ENCODE measurements at regions not wholly inside any gene's neighbourhood (a gene's known extent, or its start where the extent isn't known, plus 50 kb on each side); places are given as distances from the start of the nearest gene placed in this dataset.
"Not testable (repeated sequence)": the region's sequence is repeated elsewhere in the genome, so short reads cannot be mapped to it uniquely, and the experiment has no call there.

- H3K36me3 ChIP-seq (ENCODE audit: insufficient read depth, low read length), result no peaks in the 10 kb centered on the region
- no peaks in the 10 kb centered on the region for H3K4me1 Mint-ChIP-seq
- no peak overlapping the region for H3K27ac ChIP-seq (ENCODE audit: low read depth, low read length)
- intact Hi-C loops (cut with micrococcal nuclease), result no loop called here
- H3K9me3 ChIP-seq (ENCODE audit: control insufficient read depth in 1 of 2, low read length in 2 of 2), result no peaks in the 10 kb centered on the region
- POLR2A ChIA-PET (ENCODE audit: partially characterized antibody), result no interaction called here
- no peak overlapping the region for H3K27ac Mint-ChIP-seq
- H3K4me1 ChIP-seq (ENCODE audit: insufficient read depth, low read length), result no peaks in the 10 kb centered on the region
- DNase-seq, result no peak
- CTCF ChIA-PET (ENCODE audit: partially characterized antibody), result no interaction called here
- no peak overlapping the region for H3K4me3 ChIP-seq (ENCODE audit: low read length in 2 of 2)
- no peaks in the 10 kb centered on the region for H3K27me3 ChIP-seq (ENCODE audit: insufficient read depth, low read length)
- no peaks in the 10 kb centered on the region for H3K27me3 Mint-ChIP-seq
- no peaks in the 10 kb centered on the region for H3K36me3 Mint-ChIP-seq
- H3K9me3 Mint-ChIP-seq, result peaks cover 0 to 4% (median 1%) of the 10 kb centered on the region in 8 donors
- H3K4me3 Mint-ChIP-seq, result no peak overlapping the region
These were observed 581.7 kb downstream of the KCNJ2 start for GRCh38 chr17:70750983-70751382.

- H3K9me3 ChIP-seq (ENCODE audit: control insufficient read depth in 1 of 2, low read length in 2 of 2); H3K4me1 ChIP-seq (ENCODE audit: insufficient read depth, low read length); H3K4me3 ChIP-seq (ENCODE audit: low read length in 2 of 2); H3K36me3 ChIP-seq (ENCODE audit: insufficient read depth, low read length); POLR2A ChIA-PET (ENCODE audit: partially characterized antibody); H3K27me3 Mint-ChIP-seq; H3K27ac ChIP-seq (ENCODE audit: low read depth, low read length); H3K27me3 ChIP-seq (ENCODE audit: insufficient read depth, low read length); H3K36me3 Mint-ChIP-seq; H3K4me3 Mint-ChIP-seq; H3K9me3 Mint-ChIP-seq; DNase-seq; intact Hi-C loops (cut with micrococcal nuclease); H3K27ac Mint-ChIP-seq; H3K4me1 Mint-ChIP-seq; CTCF ChIA-PET (ENCODE audit: partially characterized antibody): not testable (repeated sequence)
These were observed 583.1 kb downstream of the KCNJ2 start for GRCh38 chr17:70752461-70752860.

GRCh38 chr17:70752966-70753467 is 583.7 kb downstream of the KCNJ2 start:
- Mint-ChIP-seq H3K27me3 (no peaks in the 10 kb centered on the region), H3K4me3 (no peak overlapping the region), H3K36me3 (no peaks in the 10 kb centered on the region), H3K4me1 (no peaks in the 10 kb centered on the region), H3K9me3 (peaks cover 0 to 6% (median 0%) of the 10 kb centered on the region in 8 donors), H3K27ac (no peak overlapping the region)
- Histone ChIP-seq H3K36me3 (ENCODE audit: insufficient read depth, low read length) (no peaks in the 10 kb centered on the region), H3K27me3 (ENCODE audit: insufficient read depth, low read length) (no peaks in the 10 kb centered on the region), H3K4me3 (ENCODE audit: low read length in 2 of 2) (no peak overlapping the region), H3K9me3 (ENCODE audit: control insufficient read depth in 1 of 2, low read length in 2 of 2) (no peaks in the 10 kb centered on the region), H3K4me1 (ENCODE audit: insufficient read depth, low read length) (no peaks in the 10 kb centered on the region), H3K27ac (ENCODE audit: low read depth, low read length) (no peak overlapping the region)
- DNase-seq, result no peak
- ChIA-PET POLR2A (ENCODE audit: partially characterized antibody) (no interaction called here), CTCF (ENCODE audit: partially characterized antibody) (no interaction called here)
- intact Hi-C loops (cut with micrococcal nuclease), result no loop called here

- no peaks in the 10 kb centered on the region for H3K9me3 ChIP-seq (ENCODE audit: control insufficient read depth in 1 of 2, low read length in 2 of 2)
- Mint-ChIP-seq H3K4me3 (no peak overlapping the region), H3K36me3 (no peaks in the 10 kb centered on the region), H3K4me1 (no peaks in the 10 kb centered on the region), H3K9me3 (peaks cover 0 to 2% (median 0%) of the 10 kb centered on the region in 8 donors), H3K27ac (no peak overlapping the region), H3K27me3 (no peaks in the 10 kb centered on the region)
- no peaks in the 10 kb centered on the region for H3K36me3 ChIP-seq (ENCODE audit: insufficient read depth, low read length)
- POLR2A ChIA-PET (ENCODE audit: partially characterized antibody), result no interaction called here
- H3K4me1 ChIP-seq (ENCODE audit: insufficient read depth, low read length), result no peaks in the 10 kb centered on the region
- DNase-seq, result no peak
- intact Hi-C loops (cut with micrococcal nuclease), result no loop called here
- CTCF ChIA-PET (ENCODE audit: partially characterized antibody), result no interaction called here
- H3K27ac ChIP-seq (ENCODE audit: low read depth, low read length), result no peak overlapping the region
- H3K4me3 ChIP-seq (ENCODE audit: low read length in 2 of 2), result no peak overlapping the region
- no peaks in the 10 kb centered on the region for H3K27me3 ChIP-seq (ENCODE audit: insufficient read depth, low read length)
These were observed 593.7 kb downstream of the KCNJ2 start for GRCh38 chr17:70763018-70763417.

GRCh38 chr17:70767102-70767701 is 597.9 kb downstream of the KCNJ2 start:
- no peaks in the 10 kb centered on the region for H3K9me3 ChIP-seq (ENCODE audit: control insufficient read depth in 1 of 2, low read length in 2 of 2)
- no peak for DNase-seq
- ChIA-PET POLR2A (ENCODE audit: partially characterized antibody) (no interaction called here), CTCF (ENCODE audit: partially characterized antibody) (interaction anchor here (1.0 kb wide), 1 partner anchor 10 kb away, joined by 3 read pairs; no protein-coding TSS in a partner anchor)
- Mint-ChIP-seq H3K4me1 (no peaks in the 10 kb centered on the region), H3K4me3 (no peak overlapping the region), H3K27me3 (no peaks in the 10 kb centered on the region), H3K9me3 (peaks cover 0 to 2% (median 0%) of the 10 kb centered on the region in 8 donors), H3K36me3 (no peaks in the 10 kb centered on the region), H3K27ac (no peak overlapping the region)
- H3K27me3 ChIP-seq (ENCODE audit: insufficient read depth, low read length), result no peaks in the 10 kb centered on the region
- H3K27ac ChIP-seq (ENCODE audit: low read depth, low read length), result no peak overlapping the region
- no peaks in the 10 kb centered on the region for H3K4me1 ChIP-seq (ENCODE audit: insufficient read depth, low read length)
- H3K36me3 ChIP-seq (ENCODE audit: insufficient read depth, low read length), result no peaks in the 10 kb centered on the region
- intact Hi-C loops (cut with micrococcal nuclease), result no loop called here
- no peak overlapping the region for H3K4me3 ChIP-seq (ENCODE audit: low read length in 2 of 2)

- H3K4me3 ChIP-seq (ENCODE audit: low read length in 2 of 2), result no peak overlapping the region
- Mint-ChIP-seq H3K4me1 (no peaks in the 10 kb centered on the region), H3K27ac (no peak overlapping the region), H3K4me3 (no peak overlapping the region), H3K27me3 (no peaks in the 10 kb centered on the region), H3K36me3 (no peaks in the 10 kb centered on the region), H3K9me3 (no peaks in the 10 kb centered on the region)
- H3K27me3 ChIP-seq (ENCODE audit: insufficient read depth, low read length), result no peaks in the 10 kb centered on the region
- no peak for DNase-seq
- no peak overlapping the region for H3K27ac ChIP-seq (ENCODE audit: low read depth, low read length)
- CTCF ChIA-PET (ENCODE audit: partially characterized antibody), result no interaction called here
- H3K4me1 ChIP-seq (ENCODE audit: insufficient read depth, low read length), result no peaks in the 10 kb centered on the region
- intact Hi-C loops (cut with micrococcal nuclease), result no loop called here
- H3K9me3 ChIP-seq (ENCODE audit: control insufficient read depth in 1 of 2, low read length in 2 of 2), result no peaks in the 10 kb centered on the region
- POLR2A ChIA-PET (ENCODE audit: partially characterized antibody), result no interaction called here
- no peaks in the 10 kb centered on the region for H3K36me3 ChIP-seq (ENCODE audit: insufficient read depth, low read length)
These were observed 600.6 kb downstream of the KCNJ2 start for GRCh38 chr17:70769956-70770355.

GRCh38 chr17:70771804-70772386 is 602.6 kb downstream of the KCNJ2 start:
- Histone ChIP-seq H3K4me1 (ENCODE audit: insufficient read depth, low read length) (no peaks in the 10 kb centered on the region), H3K27ac (ENCODE audit: low read depth, low read length) (no peak overlapping the region), H3K36me3 (ENCODE audit: insufficient read depth, low read length) (no peaks in the 10 kb centered on the region), H3K4me3 (ENCODE audit: low read length in 2 of 2) (no peak overlapping the region), H3K9me3 (ENCODE audit: control insufficient read depth in 1 of 2, low read length in 2 of 2) (no peaks in the 10 kb centered on the region), H3K27me3 (ENCODE audit: insufficient read depth, low read length) (no peaks in the 10 kb centered on the region)
- Mint-ChIP-seq H3K4me1 (no peaks in the 10 kb centered on the region), H3K4me3 (no peak overlapping the region), H3K27ac (no peak overlapping the region), H3K27me3 (no peaks in the 10 kb centered on the region), H3K9me3 (peaks cover 0 to 3% (median 0%) of the 10 kb centered on the region in 8 donors), H3K36me3 (no peaks in the 10 kb centered on the region)
- CTCF ChIA-PET (ENCODE audit: partially characterized antibody), result no interaction called here
- POLR2A ChIA-PET (ENCODE audit: partially characterized antibody), result no interaction called here
- intact Hi-C loops (cut with micrococcal nuclease), result no loop called here
- no peak for DNase-seq

All from CD4-positive, alpha-beta memory T cell (primary cell).